ENCODE measurements at regions not wholly inside any gene's neighbourhood (a gene's known extent, or its start where the extent isn't known, plus 50 kb on each side); places are given as distances from the start of the nearest gene placed in this dataset.

DNA sequence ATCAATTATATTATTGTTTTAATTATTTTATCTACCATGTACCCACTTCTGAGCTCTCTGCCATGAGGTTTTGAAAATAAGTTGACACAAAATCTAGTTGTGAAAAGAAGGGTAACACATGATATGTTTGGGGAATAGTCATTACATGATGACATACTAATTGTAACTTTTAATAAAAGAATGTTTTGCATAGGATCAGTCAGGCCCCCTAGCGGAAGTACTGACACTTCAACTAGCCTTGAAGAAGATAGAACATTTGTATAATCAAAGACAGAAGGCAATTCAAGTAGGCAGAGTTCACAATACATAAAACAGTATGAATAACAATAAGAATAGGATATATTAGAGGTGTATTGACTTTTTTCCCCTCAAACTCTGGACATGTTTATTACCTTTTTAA lies 1191.0 kb upstream of the AGA start:
- no peak for TF ChIP-seq CTCF (IDR thresholded peaks at IDR 0.05; ENCODE audit: control insufficient read depth, extremely low read depth, insufficient read depth)
- DNase-seq (ENCODE audit: low read depth), result no peak
- H3K4me3 ChIP-seq (ENCODE audit: low read depth, low read length), result no peak overlapping the region

DNA sequence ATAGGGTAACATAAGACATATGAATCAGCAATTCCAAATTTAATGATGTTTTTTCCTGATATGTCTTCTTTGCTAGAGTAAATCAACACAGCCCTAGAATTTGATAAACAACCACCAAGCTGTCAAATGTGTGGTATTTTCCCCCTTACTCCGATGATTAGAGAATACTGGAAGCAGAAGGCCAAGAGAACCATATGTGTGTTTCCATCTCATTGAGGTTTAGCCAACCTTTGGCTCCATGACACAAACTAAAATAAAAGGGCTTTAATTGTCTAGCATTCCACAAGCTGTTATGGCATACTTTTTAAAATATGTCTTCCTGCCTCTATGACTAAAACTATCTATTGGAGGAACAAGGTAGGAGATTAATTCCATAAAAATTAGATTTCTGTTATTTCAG lies 1222.4 kb upstream of the AGA start:
- DNase-seq (ENCODE audit: low read depth), result no peak
- TF ChIP-seq CTCF (IDR thresholded peaks at IDR 0.05; ENCODE audit: control insufficient read depth, extremely low read depth, insufficient read depth), result no peak
- H3K4me3 ChIP-seq (ENCODE audit: low read depth, low read length), result no peak overlapping the region

- H3K4me3 ChIP-seq (ENCODE audit: low read depth, low read length), result no peak overlapping the region
- DNase-seq (ENCODE audit: low read depth), result no peak
- TF ChIP-seq CTCF (IDR thresholded peaks at IDR 0.05; ENCODE audit: control insufficient read depth, extremely low read depth, insufficient read depth), result no peak
These were observed 1223.7 kb upstream of the AGA start for GRCh38 chr4:178665916-178666315.

DNA sequence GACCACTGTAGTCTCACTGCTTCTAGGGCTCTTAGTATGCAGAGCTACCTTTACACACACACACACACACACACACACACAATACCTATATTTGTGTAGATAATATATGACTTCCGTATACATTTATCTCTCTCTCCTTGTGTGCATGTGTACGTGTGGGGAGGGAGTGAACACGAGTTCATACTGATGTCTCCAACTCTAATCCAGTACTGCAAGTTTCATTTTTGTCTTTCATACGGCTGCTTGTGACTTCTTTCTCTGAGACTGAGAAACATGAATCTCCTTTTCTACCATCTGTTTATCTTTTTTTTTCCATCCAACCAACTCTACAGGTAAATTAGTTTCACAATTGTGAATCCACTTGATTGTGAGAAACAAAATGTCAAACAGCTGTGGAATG lies 1229.5 kb upstream of the AGA start:
- H3K4me3 ChIP-seq (ENCODE audit: low read depth, low read length), result no peak overlapping the region
- TF ChIP-seq CTCF (IDR thresholded peaks at IDR 0.05; ENCODE audit: control insufficient read depth, extremely low read depth, insufficient read depth), result no peak
- DNase-seq (ENCODE audit: low read depth), result no peak

- no peak for TF ChIP-seq CTCF (IDR thresholded peaks at IDR 0.05; ENCODE audit: control insufficient read depth, extremely low read depth, insufficient read depth)
- no peak for DNase-seq (ENCODE audit: low read depth)
These were observed 1230.3 kb upstream of the AGA start for GRCh38 chr4:178672512-178672911.

DNA sequence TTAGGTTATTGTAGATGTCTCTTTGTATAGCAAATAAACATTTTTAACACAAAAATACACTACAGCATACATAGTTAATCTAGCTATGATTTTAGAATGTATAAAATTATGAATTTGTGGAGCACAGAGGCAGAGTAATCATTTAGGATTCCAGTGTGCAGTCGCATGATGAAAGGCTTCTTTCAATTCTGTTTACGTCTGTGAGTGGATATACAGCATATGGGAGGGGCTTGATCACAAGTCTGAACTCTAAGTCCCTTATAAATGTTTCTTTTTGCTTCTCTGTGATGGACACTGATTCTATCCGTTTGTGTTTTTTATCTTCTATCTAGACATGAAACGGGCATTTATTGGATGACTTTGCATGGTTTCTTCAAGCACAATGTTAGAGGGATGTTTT lies 1239.6 kb upstream of the AGA start:
- no peak for TF ChIP-seq CTCF (IDR thresholded peaks at IDR 0.05; ENCODE audit: control insufficient read depth, extremely low read depth, insufficient read depth)
- no peak overlapping the region for H3K4me3 ChIP-seq (ENCODE audit: low read depth, low read length)
- DNase-seq (ENCODE audit: low read depth), result no peak

More at GRCh38 chr4:178672512-178672911, 1230.3 kb upstream of the AGA start:
- no peak overlapping the region for H3K4me3 ChIP-seq (ENCODE audit: low read depth, low read length)

DNA sequence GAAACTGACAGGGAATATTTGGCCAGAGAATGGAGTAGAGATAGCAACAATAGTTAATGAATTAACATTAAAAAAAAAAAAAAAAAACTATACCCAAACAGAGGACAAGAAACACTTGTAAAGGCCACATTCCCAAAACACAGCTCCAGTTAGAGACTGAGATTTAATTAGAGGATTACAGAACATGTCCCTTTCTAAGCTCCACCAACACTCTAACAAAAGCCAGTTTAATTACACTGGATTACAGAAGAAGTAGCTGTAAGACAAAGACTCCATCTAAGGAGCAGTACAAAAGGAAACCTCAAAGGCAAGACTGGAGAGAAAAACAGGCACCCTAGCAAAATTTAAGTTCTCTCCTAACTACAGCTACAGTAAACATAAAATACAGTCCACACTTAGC lies 1247.7 kb upstream of the AGA start:
- no peak for DNase-seq (ENCODE audit: low read depth)
- H3K4me3 ChIP-seq (ENCODE audit: low read depth, low read length), result no peak overlapping the region
- no peak for TF ChIP-seq CTCF (IDR thresholded peaks at IDR 0.05; ENCODE audit: control insufficient read depth, extremely low read depth, insufficient read depth)

All from LNCaP clone FGC (cell line).